ENCODE measurements at regions not wholly inside any gene's neighbourhood (a gene's known extent, or its start where the extent isn't known, plus 50 kb on each side); places are given as distances from the start of the nearest gene placed in this dataset.

DNA sequence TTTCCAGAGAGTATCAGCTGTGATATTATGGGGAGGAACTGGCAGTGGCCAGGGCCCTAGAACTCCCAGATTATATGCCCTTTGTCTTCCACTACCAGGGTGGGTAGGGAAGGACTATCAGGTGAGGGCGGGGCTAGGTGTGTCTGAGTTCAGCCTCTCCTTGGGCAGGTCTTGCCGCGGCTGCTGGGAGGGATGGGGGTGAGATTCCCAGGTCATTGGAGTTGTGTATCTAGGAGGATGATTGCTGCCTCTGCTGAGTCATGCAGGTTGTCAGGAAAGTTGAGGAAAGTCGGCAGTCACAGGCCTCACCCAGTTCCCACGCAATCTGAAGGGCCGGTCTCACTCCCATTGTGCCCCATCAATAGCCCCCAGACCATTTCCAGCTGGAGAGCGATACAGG is 185.2 kb downstream of the DKK1 start:
- TF ChIP-seq GATA3 (IDR thresholded peaks at IDR 0.05; ENCODE audit: low read depth, low read length) (no peak), GATA2 (IDR thresholded peaks at IDR 0.05; ENCODE audit: low read depth, low read length) (no peak)
